Lower leg skin (tissue), 4 donors: ENCODE measurements at regions not wholly inside any gene's neighbourhood (a gene's known extent, or its start where the extent isn't known, plus 50 kb on each side); places are given as distances from the start of the nearest gene placed in this dataset.
"Not testable (repeated sequence)": the region's sequence is repeated elsewhere in the genome, so short reads cannot be mapped to it uniquely, and the experiment has no call there.

Source experiments
- DNase-seq, 2 donors: peaks; one replicate each; pipeline ENCODE4 v3.0.0-alpha.2; 2019; ENCODE audit warnings: low spot score in 2 of 2
- H3K4me3 ChIP-seq: fragments of 200-600 bp; sonication (generic); 2 replicates; pipeline ENCODE4 v1.5.1; 2017; ENCODE audit warnings: mild to moderate bottlenecking, low read depth; ENCODE audit not compliant: poor library complexity, severe bottlenecking
- POLR2A ChIP-seq, 2 donors: fragments of 450-650 bp; IDR thresholded peaks; one replicate each; pipeline ENCODE4 v1.6.1; 2016 to 2017; ENCODE audit warnings: antibody characterized with exemption in 2 of 2, mild to moderate bottlenecking in 1 of 2, moderate library complexity in 1 of 2
- WGBS, 2 donors: methylation state at CpG; one replicate each; pipeline ENCODE4 v1.1.5; 2018; 5-methylcytosine and 5-hydroxymethylcytosine counted together
- intact Hi-C: fragments of 100-400 bp; cut with DNase I; formaldehyde crosslinking; loops from one replicate; pipeline ENCODE4 v1.15.0; 2023; ENCODE audit warnings: low total_unique reads
- TF ChIP-seq, protein P1 (sequence below), 3 donors: fragments of 450-650 bp; IDR thresholded peaks; one replicate each; pipeline ENCODE4 v1.5.1; 2016; ENCODE audit warnings: antibody characterized with exemption in 3 of 3, mild to moderate bottlenecking in 3 of 3, moderate library complexity in 2 of 3

GRCh38 chr10:90088024-90088317 is 386.6 kb downstream of the KIF20B start:
- no peak overlapping the region for H3K4me3 ChIP-seq
- intact Hi-C loops = no loop called here
- WGBS, 2 donors = 90 to 91% methylated on average over 4 of the region's 4 CpGs
- DNase-seq = no peak
- TF ChIP-seq POLR2A (IDR thresholded peaks at IDR 0.05) = no peak
- TF ChIP-seq, protein P1, sequence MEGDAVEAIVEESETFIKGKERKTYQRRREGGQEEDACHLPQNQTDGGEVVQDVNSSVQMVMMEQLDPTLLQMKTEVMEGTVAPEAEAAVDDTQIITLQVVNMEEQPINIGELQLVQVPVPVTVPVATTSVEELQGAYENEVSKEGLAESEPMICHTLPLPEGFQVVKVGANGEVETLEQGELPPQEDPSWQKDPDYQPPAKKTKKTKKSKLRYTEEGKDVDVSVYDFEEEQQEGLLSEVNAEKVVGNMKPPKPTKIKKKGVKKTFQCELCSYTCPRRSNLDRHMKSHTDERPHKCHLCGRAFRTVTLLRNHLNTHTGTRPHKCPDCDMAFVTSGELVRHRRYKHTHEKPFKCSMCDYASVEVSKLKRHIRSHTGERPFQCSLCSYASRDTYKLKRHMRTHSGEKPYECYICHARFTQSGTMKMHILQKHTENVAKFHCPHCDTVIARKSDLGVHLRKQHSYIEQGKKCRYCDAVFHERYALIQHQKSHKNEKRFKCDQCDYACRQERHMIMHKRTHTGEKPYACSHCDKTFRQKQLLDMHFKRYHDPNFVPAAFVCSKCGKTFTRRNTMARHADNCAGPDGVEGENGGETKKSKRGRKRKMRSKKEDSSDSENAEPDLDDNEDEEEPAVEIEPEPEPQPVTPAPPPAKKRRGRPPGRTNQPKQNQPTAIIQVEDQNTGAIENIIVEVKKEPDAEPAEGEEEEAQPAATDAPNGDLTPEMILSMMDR (IDR thresholded peaks at IDR 0.05) = no peak

DNA sequence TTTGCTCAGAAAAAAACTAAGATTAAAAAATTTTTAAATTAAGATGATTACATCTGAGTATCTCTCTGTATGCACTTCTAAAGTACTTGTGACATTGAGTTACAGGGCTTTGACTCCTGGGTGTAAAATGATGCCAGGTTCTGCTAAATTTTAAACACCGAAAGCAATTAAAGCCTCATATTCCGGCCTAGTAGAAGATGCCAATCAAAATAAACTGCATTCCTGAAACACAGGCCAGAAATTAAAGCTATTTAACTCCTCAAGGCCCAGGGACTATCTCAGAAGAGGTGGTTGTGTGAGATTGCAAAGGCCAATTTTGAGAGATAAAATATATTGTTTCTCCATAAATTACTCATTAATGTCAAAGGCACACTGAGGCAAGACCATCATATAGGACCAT is 388.3 kb downstream of the KIF20B start:
- intact Hi-C loops = no loop called here
- TF ChIP-seq POLR2A (IDR thresholded peaks at IDR 0.05) = no peak
- TF ChIP-seq, protein P1 (IDR thresholded peaks at IDR 0.05) = no peak
- DNase-seq = no peak
- WGBS, 2 donors = 29 to 32% methylated on average over 2 of the region's 2 CpGs
- no peak overlapping the region for H3K4me3 ChIP-seq

GRCh38 chr10:90096196-90096595 is 394.8 kb downstream of the KIF20B start:
- WGBS, 2 donors = 45 to 65% methylated on average over 5 of the region's 5 CpGs

GRCh38 chr10:90107581-90107980 is 406.2 kb downstream of the KIF20B start:
- H3K4me3 ChIP-seq, intact Hi-C loops, DNase-seq: not testable (repeated sequence)

More at GRCh38 chr10:90096196-90096595, 394.8 kb downstream of the KIF20B start:
- TF ChIP-seq POLR2A (IDR thresholded peaks at IDR 0.05) = no peak
- TF ChIP-seq, protein P1 (IDR thresholded peaks at IDR 0.05) = no peak
- no peak for DNase-seq
- H3K4me3 ChIP-seq = no peak overlapping the region
- intact Hi-C loops = no loop called here

DNA sequence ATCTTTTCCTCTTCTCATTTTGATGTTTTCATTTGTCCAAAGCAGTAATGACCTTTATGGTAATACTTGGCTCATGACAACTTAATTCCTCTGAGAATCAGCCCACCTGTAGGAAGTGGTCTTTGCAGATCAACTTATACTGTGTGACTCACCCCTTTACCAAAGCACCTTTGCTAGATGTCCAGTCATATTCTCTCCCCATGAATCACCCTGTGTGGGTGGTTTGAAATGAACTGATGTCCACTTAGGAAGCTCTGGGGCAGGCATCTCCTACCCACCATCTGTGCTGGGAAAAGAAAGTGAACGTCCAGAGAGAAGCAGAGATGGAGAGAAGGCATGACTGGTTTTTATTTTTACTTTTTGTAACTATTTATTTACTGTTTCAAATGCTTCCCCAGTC is 410.3 kb downstream of the KIF20B start:
- TF ChIP-seq, protein P1 (IDR thresholded peaks at IDR 0.05) = no peak
- no peak for TF ChIP-seq POLR2A (IDR thresholded peaks at IDR 0.05)
- no peak for DNase-seq
- intact Hi-C loops = no loop called here
- H3K4me3 ChIP-seq = no peak overlapping the region
- 50 to 75% methylated on average over 1 of the region's 1 CpG for WGBS, 2 donors

GRCh38 chr10:90112681-90113080 is 411.3 kb downstream of the KIF20B start:
- TF ChIP-seq POLR2A (IDR thresholded peaks at IDR 0.05) = no peak
- TF ChIP-seq, protein P1 (IDR thresholded peaks at IDR 0.05) = no peak
- DNase-seq = no peak
- no peak overlapping the region for H3K4me3 ChIP-seq
- 74 to 81% methylated on average over 1 of the region's 1 CpG for WGBS, 2 donors
- intact Hi-C loops = no loop called here

DNA sequence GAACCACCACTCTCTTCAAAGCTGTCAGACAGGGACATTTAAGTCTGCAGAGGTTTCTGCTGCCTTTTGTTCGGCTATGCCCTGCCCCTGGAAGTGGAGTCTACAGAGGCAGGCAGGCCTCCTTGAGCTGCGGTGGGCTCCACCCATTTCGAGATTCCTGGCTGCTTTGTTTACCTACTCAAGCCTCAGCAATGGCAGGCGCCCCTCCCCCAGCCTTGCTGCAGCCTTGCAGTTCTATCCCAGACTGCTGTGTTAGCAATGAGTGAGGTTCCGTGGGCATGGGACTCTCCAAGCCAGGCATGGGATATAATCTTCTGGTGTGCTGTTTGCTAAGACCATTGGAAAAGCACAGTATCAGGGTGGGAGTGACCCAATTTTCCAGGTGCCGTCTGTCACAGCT is 417.2 kb downstream of the KIF20B start:
- intact Hi-C loops, DNase-seq, H3K4me3 ChIP-seq: not testable (repeated sequence)
- 87 to 88% methylated on average over 6 of the region's 6 CpGs for WGBS, 2 donors

- DNase-seq, H3K4me3 ChIP-seq, intact Hi-C loops: not testable (repeated sequence)
- 84 to 98% methylated on average over 9 to 21 of the region's 21 CpGs for WGBS, 2 donors
Measured at GRCh38 chr10:90119631-90120280, 418.4 kb downstream of the KIF20B start.
